ENCODE measurements at regions not wholly inside any gene's neighbourhood (a gene's known extent, or its start where the extent isn't known, plus 50 kb on each side); places are given as distances from the start of the nearest gene placed in this dataset.

- DNase-seq (ENCODE audit: low spot score in 2 of 2), result no peak
- Histone ChIP-seq H3K9me3 (peaks cover 3% of the 10 kb centered on the region), H3K4me1 (no peaks in the 10 kb centered on the region), H3K4me3 (no peak overlapping the region), H3K27me3 (no peaks in the 10 kb centered on the region), H3K27ac (no peak overlapping the region), H3K36me3 (no peaks in the 10 kb centered on the region)
- TF ChIP-seq POLR2A (IDR thresholded peaks at IDR 0.05), result no peak
- TF ChIP-seq POLR2AphosphoS5 (IDR thresholded peaks at IDR 0.05), result no peak
- TF ChIP-seq EP300 (IDR thresholded peaks at IDR 0.05), result no peak
- TF ChIP-seq CTCF (IDR thresholded peaks at IDR 0.05), result no peak
- 79% methylated on average over 4 of the region's 4 CpGs for WGBS
Measured at GRCh38 chr7:21066221-21066620, 279.5 kb upstream of the SP8 start.

GRCh38 chr7:21067216-21067615 is 280.5 kb upstream of the SP8 start:
- Histone ChIP-seq H3K27ac (no peak overlapping the region), H3K9me3 (peaks cover 3% of the 10 kb centered on the region), H3K4me1 (no peaks in the 10 kb centered on the region), H3K4me3 (no peak overlapping the region), H3K36me3 (no peaks in the 10 kb centered on the region), H3K27me3 (no peaks in the 10 kb centered on the region)
- no peak for DNase-seq (ENCODE audit: low spot score in 2 of 2)
- WGBS, result 50% methylated on average over 4 of the region's 4 CpGs
- no peak for TF ChIP-seq POLR2AphosphoS5 (IDR thresholded peaks at IDR 0.05)
- TF ChIP-seq EP300 (IDR thresholded peaks at IDR 0.05), result no peak
- no peak for TF ChIP-seq POLR2A (IDR thresholded peaks at IDR 0.05)

- TF ChIP-seq POLR2A (IDR thresholded peaks at IDR 0.05), result no peak
- TF ChIP-seq POLR2AphosphoS5 (IDR thresholded peaks at IDR 0.05), result no peak
- no peak for TF ChIP-seq EP300 (IDR thresholded peaks at IDR 0.05)
- no peak for TF ChIP-seq CTCF (IDR thresholded peaks at IDR 0.05)
- no peak for DNase-seq (ENCODE audit: low spot score in 2 of 2)
- Histone ChIP-seq H3K4me3 (no peak overlapping the region), H3K27me3 (no peaks in the 10 kb centered on the region), H3K4me1 (no peaks in the 10 kb centered on the region), H3K27ac (no peak overlapping the region), H3K36me3 (no peaks in the 10 kb centered on the region), H3K9me3 (no peaks in the 10 kb centered on the region)
- WGBS, result 92% methylated on average over 1 of the region's 1 CpG
Measured at GRCh38 chr7:21070571-21071090, 283.9 kb upstream of the SP8 start.

- TF ChIP-seq EP300 (IDR thresholded peaks at IDR 0.05), result no peak
- TF ChIP-seq POLR2AphosphoS5 (IDR thresholded peaks at IDR 0.05), result no peak
- no peak for TF ChIP-seq CTCF (IDR thresholded peaks at IDR 0.05)
- no peak for TF ChIP-seq POLR2A (IDR thresholded peaks at IDR 0.05)
- H3K9me3 ChIP-seq, result no peaks in the 10 kb centered on the region
- no peaks in the 10 kb centered on the region for H3K27me3 ChIP-seq
- no peak for DNase-seq (ENCODE audit: low spot score in 2 of 2)
- H3K27ac ChIP-seq, result no peak overlapping the region
- H3K4me3 ChIP-seq, result no peak overlapping the region
- H3K4me1 ChIP-seq, result no peaks in the 10 kb centered on the region
- no peaks in the 10 kb centered on the region for H3K36me3 ChIP-seq
- 58% methylated on average over 3 of the region's 3 CpGs for WGBS
Measured at GRCh38 chr7:21071561-21072501, 285.1 kb upstream of the SP8 start.

GRCh38 chr7:21076054-21076453 is 289.4 kb upstream of the SP8 start:
- TF ChIP-seq POLR2AphosphoS5 (IDR thresholded peaks at IDR 0.05) (no peak), EP300 (IDR thresholded peaks at IDR 0.05) (no peak), POLR2A (IDR thresholded peaks at IDR 0.05) (no peak), CTCF (IDR thresholded peaks at IDR 0.05) (no peak)
- WGBS, result 30% methylated on average over 5 of the region's 5 CpGs
- no peaks in the 10 kb centered on the region for H3K4me1 ChIP-seq
- no peak for DNase-seq (ENCODE audit: low spot score in 2 of 2)
- no peaks in the 10 kb centered on the region for H3K9me3 ChIP-seq
- no peaks in the 10 kb centered on the region for H3K36me3 ChIP-seq
- no peak overlapping the region for H3K4me3 ChIP-seq
- no peaks in the 10 kb centered on the region for H3K27me3 ChIP-seq
- H3K27ac ChIP-seq, result no peak overlapping the region

Data from suprapubic skin (tissue), 4 donors.